Stomach (tissue), 4 donors: ENCODE measurements at regions not wholly inside any gene's neighbourhood (a gene's known extent, or its start where the extent isn't known, plus 50 kb on each side); places are given as distances from the start of the nearest gene placed in this dataset.

ENCODE experiments used
- POLR2A ChIP-seq, 4 donors: fragments of 450-650 bp; IDR thresholded peaks; one replicate each; pipeline ENCODE4 v1.6.1; 2016; ENCODE audit warnings: antibody characterized with exemption in 4 of 4, control low read depth in 2 of 4, mild to moderate bottlenecking in 1 of 4, moderate library complexity in 1 of 4
- TF ChIP-seq, protein P1 (sequence below), 7 experiments: fragments of 450-650 bp in 4 of 7; fragments of 200-600 bp in 3 of 7; sonication (generic) in 3 of 7; IDR thresholded peaks; one replicate each; pipeline ENCODE4 v1.5.1; 2016 to 2019; ENCODE audit warnings: antibody characterized with exemption in 7 of 7, control low read depth in 2 of 7, mild to moderate bottlenecking in 1 of 7

DNA sequence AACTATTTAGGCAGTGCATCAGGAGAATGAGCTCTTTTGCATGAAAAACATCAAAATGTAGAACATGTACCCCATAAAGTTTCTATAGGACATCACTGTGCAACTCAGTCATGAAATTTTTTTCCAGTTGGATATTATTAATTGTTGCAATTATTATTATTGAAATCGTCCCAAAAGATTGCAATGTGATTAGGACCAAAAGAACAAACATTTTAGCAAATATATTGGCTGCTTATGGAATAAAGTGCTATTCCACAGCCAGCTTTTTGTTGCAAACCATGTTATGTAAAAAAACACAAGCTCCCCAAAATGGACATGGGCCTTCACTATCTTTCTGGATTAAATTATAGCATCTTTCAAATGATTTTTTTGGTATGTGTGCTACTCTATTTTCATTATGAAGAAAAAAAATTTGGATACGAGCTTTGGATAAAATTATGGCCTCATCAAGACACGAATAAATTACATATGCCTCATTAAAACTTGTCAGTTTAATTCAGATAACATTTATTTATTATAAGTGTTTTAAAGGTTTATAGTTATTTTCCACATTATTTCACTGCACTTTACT, 262.7 kb upstream of the TCF21 start:
- TF ChIP-seq, protein P1, sequence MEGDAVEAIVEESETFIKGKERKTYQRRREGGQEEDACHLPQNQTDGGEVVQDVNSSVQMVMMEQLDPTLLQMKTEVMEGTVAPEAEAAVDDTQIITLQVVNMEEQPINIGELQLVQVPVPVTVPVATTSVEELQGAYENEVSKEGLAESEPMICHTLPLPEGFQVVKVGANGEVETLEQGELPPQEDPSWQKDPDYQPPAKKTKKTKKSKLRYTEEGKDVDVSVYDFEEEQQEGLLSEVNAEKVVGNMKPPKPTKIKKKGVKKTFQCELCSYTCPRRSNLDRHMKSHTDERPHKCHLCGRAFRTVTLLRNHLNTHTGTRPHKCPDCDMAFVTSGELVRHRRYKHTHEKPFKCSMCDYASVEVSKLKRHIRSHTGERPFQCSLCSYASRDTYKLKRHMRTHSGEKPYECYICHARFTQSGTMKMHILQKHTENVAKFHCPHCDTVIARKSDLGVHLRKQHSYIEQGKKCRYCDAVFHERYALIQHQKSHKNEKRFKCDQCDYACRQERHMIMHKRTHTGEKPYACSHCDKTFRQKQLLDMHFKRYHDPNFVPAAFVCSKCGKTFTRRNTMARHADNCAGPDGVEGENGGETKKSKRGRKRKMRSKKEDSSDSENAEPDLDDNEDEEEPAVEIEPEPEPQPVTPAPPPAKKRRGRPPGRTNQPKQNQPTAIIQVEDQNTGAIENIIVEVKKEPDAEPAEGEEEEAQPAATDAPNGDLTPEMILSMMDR (IDR thresholded peaks at IDR 0.05) = no peak
- no peak for TF ChIP-seq POLR2A (IDR thresholded peaks at IDR 0.05)
